ENCODE measurements at regions not wholly inside any gene's neighbourhood (a gene's known extent, or its start where the extent isn't known, plus 50 kb on each side); places are given as distances from the start of the nearest gene placed in this dataset.

DNA sequence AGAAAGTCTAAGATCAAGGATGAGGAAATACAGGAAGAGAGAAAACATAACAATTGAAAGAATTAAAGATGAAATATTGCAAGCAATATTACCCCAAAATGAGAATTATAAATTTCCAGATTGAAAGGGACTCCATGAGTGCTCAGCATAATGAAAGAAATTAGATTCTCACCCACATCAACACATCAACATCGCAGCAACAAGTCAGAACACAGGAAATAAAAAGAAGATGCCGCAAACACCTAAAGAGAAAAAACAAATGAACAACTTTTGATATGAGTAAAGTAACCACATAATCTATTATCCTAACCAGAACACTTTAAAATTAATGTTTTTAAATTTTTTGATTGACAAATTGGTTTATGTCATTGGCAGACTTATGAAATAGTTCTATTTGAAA, 318.3 kb upstream of the PTGER4 start:
- Histone ChIP-seq H3K4me1 (ENCODE audit: control insufficient read depth in 2 of 2, insufficient read depth in 2 of 2, low read length in 1 of 2) (no peaks in the 10 kb centered on the region), H3K9me3 (ENCODE audit: control insufficient read depth in 2 of 2, insufficient read depth in 1 of 2, low read depth in 1 of 2, low read length in 1 of 2) (no peaks in the 10 kb centered on the region), H3K27ac (ENCODE audit: low read depth in 2 of 2, low read length in 1 of 2) (no peak overlapping the region), H3K36me3 (ENCODE audit: control insufficient read depth in 2 of 2, insufficient read depth in 2 of 2, low read length in 1 of 2) (no peaks in the 10 kb centered on the region), H3K4me3 (ENCODE audit: low read depth in 1 of 2, low read length in 2 of 2) (no peak overlapping the region), H3K27me3 (ENCODE audit: control insufficient read depth in 1 of 2, insufficient read depth in 2 of 2, low read length in 2 of 2) (no peaks in the 10 kb centered on the region)
- WGBS, 2 donors, result 67 to 91% methylated on average over 2 of the region's 2 CpGs

DNA sequence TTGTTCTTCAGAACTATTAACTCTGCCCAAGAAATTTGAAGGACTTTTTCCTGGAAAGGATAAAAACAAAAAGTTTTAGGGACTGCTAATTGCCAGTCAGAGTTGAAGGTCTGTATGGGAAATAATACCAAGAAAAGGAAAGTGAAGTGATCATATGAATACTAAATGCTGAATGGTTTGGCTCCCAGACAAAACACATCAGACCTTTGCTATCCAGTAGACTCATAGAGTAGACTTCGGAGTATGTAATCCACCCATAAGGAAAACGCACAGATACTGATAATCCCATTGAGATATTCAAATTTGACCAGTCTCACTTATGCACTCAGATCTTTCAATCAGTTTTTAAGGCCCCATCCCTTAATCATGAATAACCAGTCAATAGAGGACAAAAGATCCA, 319.0 kb upstream of the PTGER4 start:
- Histone ChIP-seq H3K27ac (ENCODE audit: low read depth in 2 of 2, low read length in 1 of 2) (no peak overlapping the region), H3K9me3 (ENCODE audit: control insufficient read depth in 2 of 2, insufficient read depth in 1 of 2, low read depth in 1 of 2, low read length in 1 of 2) (no peaks in the 10 kb centered on the region), H3K4me1 (ENCODE audit: control insufficient read depth in 2 of 2, insufficient read depth in 2 of 2, low read length in 1 of 2) (no peaks in the 10 kb centered on the region), H3K27me3 (ENCODE audit: control insufficient read depth in 1 of 2, insufficient read depth in 2 of 2, low read length in 2 of 2) (no peaks in the 10 kb centered on the region), H3K4me3 (ENCODE audit: low read depth in 1 of 2, low read length in 2 of 2) (no peak overlapping the region), H3K36me3 (ENCODE audit: control insufficient read depth in 2 of 2, insufficient read depth in 2 of 2, low read length in 1 of 2) (no peaks in the 10 kb centered on the region)
- WGBS, 2 donors, result 61 to 62% methylated on average over 2 of the region's 2 CpGs

DNA sequence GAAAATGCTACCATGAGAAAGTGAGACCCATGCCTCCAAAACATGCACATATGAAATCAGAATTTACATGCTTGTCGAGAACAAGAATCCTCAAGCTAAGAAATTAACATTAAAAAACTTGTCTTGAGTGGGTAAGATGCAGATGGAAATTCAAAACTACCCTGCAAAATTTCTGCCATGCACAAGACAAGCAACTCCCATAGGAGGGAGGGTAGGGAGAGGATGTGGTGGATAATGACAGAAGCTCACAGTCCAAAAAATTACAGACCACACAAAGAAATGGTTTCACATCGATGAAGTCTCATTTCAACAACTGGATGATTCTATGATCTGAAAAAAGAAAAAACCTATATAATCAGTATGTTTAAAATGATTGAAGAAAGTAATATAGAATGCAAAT, 319.9 kb upstream of the PTGER4 start:
- H3K4me3 ChIP-seq (ENCODE audit: low read depth in 1 of 2, low read length in 2 of 2), result no peak overlapping the region
- WGBS, 2 donors, result 85 to 91% methylated on average over 2 of the region's 2 CpGs
- no peaks in the 10 kb centered on the region for H3K4me1 ChIP-seq (ENCODE audit: control insufficient read depth in 2 of 2, insufficient read depth in 2 of 2, low read length in 1 of 2)
- H3K27me3 ChIP-seq (ENCODE audit: control insufficient read depth in 1 of 2, insufficient read depth in 2 of 2, low read length in 2 of 2), result no peaks in the 10 kb centered on the region
- no peaks in the 10 kb centered on the region for H3K36me3 ChIP-seq (ENCODE audit: control insufficient read depth in 2 of 2, insufficient read depth in 2 of 2, low read length in 1 of 2)
- no peaks in the 10 kb centered on the region for H3K9me3 ChIP-seq (ENCODE audit: control insufficient read depth in 2 of 2, insufficient read depth in 1 of 2, low read depth in 1 of 2, low read length in 1 of 2)
- no peak overlapping the region for H3K27ac ChIP-seq (ENCODE audit: low read depth in 2 of 2, low read length in 1 of 2)

DNA sequence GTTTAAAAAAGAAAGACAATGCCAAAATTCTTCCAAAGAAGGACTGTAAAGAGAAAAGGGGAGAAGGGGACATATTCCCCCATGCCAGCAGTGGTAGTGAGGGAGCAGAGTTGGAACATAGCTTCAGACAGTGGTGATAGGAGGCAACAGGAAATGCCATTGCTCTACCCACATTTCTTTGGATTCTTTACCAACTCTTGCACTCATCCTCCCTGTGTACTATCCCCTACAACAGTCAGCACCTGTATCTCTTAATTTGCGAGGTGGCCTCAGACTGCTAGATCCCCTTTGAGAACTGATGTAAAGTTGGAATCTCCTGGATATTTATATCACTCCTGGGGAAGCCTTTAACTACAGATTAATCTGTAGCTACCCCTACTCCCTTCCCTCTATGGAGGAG, 320.6 kb upstream of the PTGER4 start:
- H3K27me3 ChIP-seq (ENCODE audit: control insufficient read depth in 1 of 2, insufficient read depth in 2 of 2, low read length in 2 of 2), result no peaks in the 10 kb centered on the region
- H3K4me1 ChIP-seq (ENCODE audit: control insufficient read depth in 2 of 2, insufficient read depth in 2 of 2, low read length in 1 of 2), result no peaks in the 10 kb centered on the region
- WGBS, 2 donors, result 90 to 100% methylated on average over 1 of the region's 1 CpG
- H3K36me3 ChIP-seq (ENCODE audit: control insufficient read depth in 2 of 2, insufficient read depth in 2 of 2, low read length in 1 of 2), result no peaks in the 10 kb centered on the region
- no peak overlapping the region for H3K27ac ChIP-seq (ENCODE audit: low read depth in 2 of 2, low read length in 1 of 2)
- H3K9me3 ChIP-seq (ENCODE audit: control insufficient read depth in 2 of 2, insufficient read depth in 1 of 2, low read depth in 1 of 2, low read length in 1 of 2), result no peaks in the 10 kb centered on the region
- no peak overlapping the region for H3K4me3 ChIP-seq (ENCODE audit: low read depth in 1 of 2, low read length in 2 of 2)

DNA sequence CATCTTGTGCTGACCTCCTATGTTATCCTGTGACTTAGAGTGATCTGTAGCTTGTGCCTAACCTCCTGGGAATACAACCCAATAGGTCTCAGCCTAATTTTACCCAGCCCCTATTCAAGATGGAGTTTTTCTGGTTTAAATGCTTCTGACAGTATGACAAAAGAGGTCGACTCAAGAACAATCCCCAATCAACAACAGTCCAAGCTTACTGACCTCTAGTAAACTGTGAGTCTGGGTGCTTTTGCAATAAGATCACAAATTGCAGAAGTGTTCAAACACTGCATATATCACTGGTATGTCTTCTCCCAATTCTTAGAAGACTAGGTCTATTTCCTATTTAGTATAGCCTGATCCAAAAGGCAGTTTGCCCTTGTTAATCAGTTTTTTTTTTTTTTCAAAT, 323.5 kb upstream of the PTGER4 start:
- Histone ChIP-seq H3K9me3 (ENCODE audit: control insufficient read depth in 2 of 2, insufficient read depth in 1 of 2, low read depth in 1 of 2, low read length in 1 of 2) (no peaks in the 10 kb centered on the region), H3K36me3 (ENCODE audit: control insufficient read depth in 2 of 2, insufficient read depth in 2 of 2, low read length in 1 of 2) (no peaks in the 10 kb centered on the region), H3K4me3 (ENCODE audit: low read depth in 1 of 2, low read length in 2 of 2) (no peak overlapping the region), H3K27me3 (ENCODE audit: control insufficient read depth in 1 of 2, insufficient read depth in 2 of 2, low read length in 2 of 2) (no peaks in the 10 kb centered on the region), H3K27ac (ENCODE audit: low read depth in 2 of 2, low read length in 1 of 2) (no peak overlapping the region), H3K4me1 (ENCODE audit: control insufficient read depth in 2 of 2, insufficient read depth in 2 of 2, low read length in 1 of 2) (no peaks in the 10 kb centered on the region)
- WGBS, 2 donors, result 56 to 72% methylated on average over 1 of the region's 1 CpG

DNA sequence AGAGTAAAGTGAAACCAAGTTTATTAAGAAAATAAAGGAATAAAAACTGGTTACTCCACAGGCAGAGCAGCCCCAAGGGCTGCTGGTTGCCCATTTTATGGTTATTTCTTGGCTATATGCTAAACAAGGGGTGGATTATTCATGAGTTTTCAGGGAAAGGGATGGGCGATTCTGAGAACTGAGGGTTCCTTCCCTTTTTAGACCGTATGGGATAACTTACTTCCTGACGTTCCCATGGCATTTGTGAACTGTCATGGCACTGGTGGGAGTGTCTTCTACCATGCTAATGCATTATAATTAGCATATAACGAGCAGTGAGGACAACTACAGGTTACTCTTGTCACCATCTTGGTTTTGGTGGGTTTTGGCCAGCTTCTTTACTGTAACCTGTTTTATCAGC, 323.9 kb upstream of the PTGER4 start:
- no peak overlapping the region for H3K27ac ChIP-seq (ENCODE audit: low read depth in 2 of 2, low read length in 1 of 2)
- 70 to 71% methylated on average over 4 of the region's 4 CpGs for WGBS, 2 donors

DNA sequence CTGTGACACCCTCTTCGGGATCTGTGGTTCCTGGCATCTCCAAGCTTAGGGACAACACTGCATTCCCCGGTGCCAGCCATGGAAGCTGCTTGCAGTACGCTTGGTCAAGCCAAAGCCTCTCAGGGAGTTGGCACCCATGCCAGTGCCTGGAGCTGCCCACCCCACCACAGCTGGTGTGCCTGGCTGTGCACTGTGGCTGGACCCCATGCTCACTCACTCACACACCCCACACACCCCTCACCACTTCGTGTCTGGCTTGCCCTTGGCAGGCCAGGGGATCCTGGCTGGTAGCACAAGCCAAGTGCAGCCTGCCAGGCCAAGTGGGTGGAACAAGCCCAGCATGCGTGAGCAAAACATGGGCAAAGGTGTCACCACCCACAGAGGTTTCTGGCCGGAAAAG, 324.5 kb upstream of the PTGER4 start:
- 76% methylated on average over 6 of the region's 6 CpGs for WGBS, 2 donors
- H3K4me3 ChIP-seq (ENCODE audit: low read depth in 1 of 2, low read length in 2 of 2), result no peak overlapping the region
- no peak overlapping the region for H3K27ac ChIP-seq (ENCODE audit: low read depth in 2 of 2, low read length in 1 of 2)
- H3K27me3 ChIP-seq (ENCODE audit: control insufficient read depth in 1 of 2, insufficient read depth in 2 of 2, low read length in 2 of 2), result no peaks in the 10 kb centered on the region
- H3K9me3 ChIP-seq (ENCODE audit: control insufficient read depth in 2 of 2, insufficient read depth in 1 of 2, low read depth in 1 of 2, low read length in 1 of 2), result no peaks in the 10 kb centered on the region
- no peaks in the 10 kb centered on the region for H3K4me1 ChIP-seq (ENCODE audit: control insufficient read depth in 2 of 2, insufficient read depth in 2 of 2, low read length in 1 of 2)
- no peaks in the 10 kb centered on the region for H3K36me3 ChIP-seq (ENCODE audit: control insufficient read depth in 2 of 2, insufficient read depth in 2 of 2, low read length in 1 of 2)

More for the DNA sequence above, 323.9 kb upstream of the PTGER4 start:
- H3K36me3 ChIP-seq (ENCODE audit: control insufficient read depth in 2 of 2, insufficient read depth in 2 of 2, low read length in 1 of 2), result no peaks in the 10 kb centered on the region
- H3K4me1 ChIP-seq (ENCODE audit: control insufficient read depth in 2 of 2, insufficient read depth in 2 of 2, low read length in 1 of 2), result no peaks in the 10 kb centered on the region
- H3K27me3 ChIP-seq (ENCODE audit: control insufficient read depth in 1 of 2, insufficient read depth in 2 of 2, low read length in 2 of 2), result no peaks in the 10 kb centered on the region
- no peak overlapping the region for H3K4me3 ChIP-seq (ENCODE audit: low read depth in 1 of 2, low read length in 2 of 2)
- no peaks in the 10 kb centered on the region for H3K9me3 ChIP-seq (ENCODE audit: control insufficient read depth in 2 of 2, insufficient read depth in 1 of 2, low read depth in 1 of 2, low read length in 1 of 2)

DNA sequence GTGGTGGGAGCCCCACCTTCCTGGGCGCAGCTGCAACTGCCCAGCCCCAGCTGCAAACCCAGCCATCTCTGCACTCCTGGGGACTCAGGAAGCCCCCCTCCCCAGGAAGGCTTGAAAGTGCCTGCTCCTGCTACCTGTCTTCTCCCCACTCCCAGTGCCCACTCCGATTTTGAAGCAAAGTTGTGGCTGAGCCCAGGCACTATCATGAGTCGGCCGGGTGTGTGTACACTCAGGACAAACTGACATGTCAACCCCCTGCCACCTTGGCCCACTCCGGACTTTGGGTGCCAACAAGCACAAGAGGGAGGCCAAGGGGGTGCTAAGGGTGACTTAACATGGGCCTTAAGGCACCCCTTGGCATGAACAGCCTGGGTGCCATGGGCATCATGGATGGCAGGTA, 325.5 kb upstream of the PTGER4 start:
- no peaks in the 10 kb centered on the region for H3K27me3 ChIP-seq (ENCODE audit: control insufficient read depth in 1 of 2, insufficient read depth in 2 of 2, low read length in 2 of 2)
- H3K4me1 ChIP-seq (ENCODE audit: control insufficient read depth in 2 of 2, insufficient read depth in 2 of 2, low read length in 1 of 2), result no peaks in the 10 kb centered on the region
- H3K9me3 ChIP-seq (ENCODE audit: control insufficient read depth in 2 of 2, insufficient read depth in 1 of 2, low read depth in 1 of 2, low read length in 1 of 2), result peaks cover 0 to 1% of the 10 kb centered on the region in 2 donors
- WGBS, 2 donors, result 96 to 99% methylated on average over 5 of the region's 5 CpGs
- H3K36me3 ChIP-seq (ENCODE audit: control insufficient read depth in 2 of 2, insufficient read depth in 2 of 2, low read length in 1 of 2), result no peaks in the 10 kb centered on the region
- H3K4me3 ChIP-seq (ENCODE audit: low read depth in 1 of 2, low read length in 2 of 2), result no peak overlapping the region
- no peak overlapping the region for H3K27ac ChIP-seq (ENCODE audit: low read depth in 2 of 2, low read length in 1 of 2)

DNA sequence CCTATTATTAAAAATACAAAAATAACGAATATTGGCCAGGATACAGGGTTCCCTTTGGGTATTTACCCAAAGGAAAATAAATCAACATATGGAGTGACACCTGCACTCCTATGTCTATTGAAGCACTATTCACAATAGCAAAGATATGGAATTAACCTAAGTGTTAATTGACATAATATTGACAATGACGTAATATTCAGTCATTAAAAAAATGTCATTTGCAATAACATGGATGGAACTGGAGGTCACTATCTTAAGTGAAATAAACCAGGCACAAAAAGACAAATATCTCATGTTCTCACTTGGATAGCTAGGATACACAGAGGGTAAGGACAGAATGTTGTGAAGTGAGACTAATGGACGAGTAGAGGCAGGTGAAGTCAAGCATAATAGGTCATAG, 326.3 kb upstream of the PTGER4 start:
- H3K9me3 ChIP-seq (ENCODE audit: control insufficient read depth in 2 of 2, insufficient read depth in 1 of 2, low read depth in 1 of 2, low read length in 1 of 2), result peaks cover 0 to 7% of the 10 kb centered on the region in 2 donors
- no peaks in the 10 kb centered on the region for H3K27me3 ChIP-seq (ENCODE audit: control insufficient read depth in 1 of 2, insufficient read depth in 2 of 2, low read length in 2 of 2)
- H3K4me1 ChIP-seq (ENCODE audit: control insufficient read depth in 2 of 2, insufficient read depth in 2 of 2, low read length in 1 of 2), result no peaks in the 10 kb centered on the region
- 68 to 78% methylated on average over 3 of the region's 3 CpGs for WGBS, 2 donors
- no peak overlapping the region for H3K27ac ChIP-seq (ENCODE audit: low read depth in 2 of 2, low read length in 1 of 2)
- no peak overlapping the region for H3K4me3 ChIP-seq (ENCODE audit: low read depth in 1 of 2, low read length in 2 of 2)
- no peaks in the 10 kb centered on the region for H3K36me3 ChIP-seq (ENCODE audit: control insufficient read depth in 2 of 2, insufficient read depth in 2 of 2, low read length in 1 of 2)

DNA sequence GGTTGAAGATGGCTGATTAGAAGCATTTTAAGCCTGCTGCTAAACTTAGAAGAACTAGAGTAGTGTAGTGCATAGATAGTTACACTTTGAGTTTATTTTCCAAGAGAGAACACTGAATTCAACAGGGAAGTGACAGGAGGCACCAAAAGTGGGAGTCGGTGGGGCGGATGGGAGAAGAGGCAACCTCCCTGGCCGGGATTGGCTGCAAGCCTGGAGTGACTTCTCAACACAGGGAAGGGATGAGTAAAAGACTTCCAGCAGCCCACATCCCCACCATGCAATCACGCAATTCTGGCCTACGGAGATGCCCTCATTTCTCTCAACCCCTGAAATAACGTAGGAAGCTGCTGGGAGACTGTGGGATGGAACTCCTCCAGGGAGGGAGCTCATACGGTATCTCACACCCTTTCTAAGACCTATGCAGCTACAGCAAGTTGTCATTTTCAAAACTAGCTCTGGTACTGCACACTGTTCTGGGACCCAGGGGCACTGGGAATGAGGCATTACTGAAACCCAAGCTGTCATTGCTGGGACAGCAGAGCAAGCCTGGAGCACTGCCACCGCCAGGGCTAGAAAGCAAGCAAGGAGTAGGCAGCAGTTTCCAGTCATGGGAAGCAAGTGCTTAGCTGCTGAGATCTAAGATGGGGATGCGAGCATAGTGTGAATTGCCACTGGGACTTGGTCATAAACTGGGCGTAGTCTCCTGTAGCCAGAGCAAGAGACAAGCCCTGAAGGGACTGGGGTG, 331.6 kb upstream of the PTGER4 start:
- Histone ChIP-seq H3K9me3 (ENCODE audit: control insufficient read depth in 2 of 2, insufficient read depth in 1 of 2, low read depth in 1 of 2, low read length in 1 of 2) (peaks cover 0 to 8% of the 10 kb centered on the region in 2 donors), H3K36me3 (ENCODE audit: control insufficient read depth in 2 of 2, insufficient read depth in 2 of 2, low read length in 1 of 2) (no peaks in the 10 kb centered on the region), H3K27me3 (ENCODE audit: control insufficient read depth in 1 of 2, insufficient read depth in 2 of 2, low read length in 2 of 2) (no peaks in the 10 kb centered on the region), H3K4me1 (ENCODE audit: control insufficient read depth in 2 of 2, insufficient read depth in 2 of 2, low read length in 1 of 2) (no peaks in the 10 kb centered on the region), H3K27ac (ENCODE audit: low read depth in 2 of 2, low read length in 1 of 2) (no peak overlapping the region), H3K4me3 (ENCODE audit: low read depth in 1 of 2, low read length in 2 of 2) (no peak overlapping the region)
- 95 to 96% methylated on average over 10 of the region's 10 CpGs for WGBS, 2 donors

Data from esophagus (tissue), 2 donors.